HEK293 (cell line): ENCODE measurements at regions not wholly inside any gene's neighbourhood (a gene's known extent, or its start where the extent isn't known, plus 50 kb on each side); places are given as distances from the start of the nearest gene placed in this dataset.

Experiments
- CTCF ChIA-PET: fragments of 350-600 bp; formaldehyde crosslinking; extraction: SDS; loops from one replicate; lab custom pipeline; 2021; ENCODE audit warnings: antibody characterized with exemption; lab: Yijun Ruan, JAX
- POLR2A ChIA-PET: fragments of 300-600 bp; formaldehyde crosslinking; extraction: SDS; loops from one replicate; lab custom pipeline; 2020; ENCODE audit warnings: antibody characterized with exemption, inconsistent platforms; lab: Yijun Ruan, JAX
- H3K27ac ChIP-seq: fragments of 200-500 bp; sonication (Bioruptor generic); 2 replicates; pipeline ENCODE4 v1.5.1; 2014; ENCODE audit warnings: low read depth, low read length, control low read depth, inconsistent platforms; ENCODE audit errors: extremely low read depth
- H3K36me3 ChIP-seq, 2 experiments: fragments of 200-500 bp in 1 of 2; sonication (Bioruptor generic) in 1 of 2; 1 replicate in 1 of 2; 2 replicates in 1 of 2; pipeline ENCODE4 v1.5.1; 2014 to 2017; ENCODE audit warnings: inconsistent platforms in 2 of 2, low read length in 2 of 2; ENCODE audit not compliant: control insufficient read depth in 2 of 2, insufficient read depth in 1 of 2
- H3K4me1 ChIP-seq: fragments of 200-500 bp; sonication (Bioruptor generic); 2 replicates; pipeline ENCODE4 v1.5.1; 2014; ENCODE audit warnings: mild to moderate bottlenecking, low read length, inconsistent platforms; ENCODE audit not compliant: control insufficient read depth, insufficient read depth
- H3K4me3 ChIP-seq: 2 replicates; pipeline ENCODE4 v1.5.1; 2011; ENCODE audit warnings: low read depth, mild to moderate bottlenecking, control low read depth, low read length, moderate library complexity
- H3K9me3 ChIP-seq: fragments of 200-500 bp; sonication (Bioruptor generic); 2 replicates; pipeline ENCODE4 v1.5.1; 2014; ENCODE audit warnings: low read depth, low read length, inconsistent platforms; ENCODE audit not compliant: control insufficient read depth, insufficient read depth
- PATZ1 ChIP-seq: fragments of 450-650 bp; formaldehyde crosslinking; IDR thresholded peaks from 2 replicates; pipeline ENCODE4 v1.5.1; 2016; ENCODE audit warnings: missing biosample characterization, missing genetic modification characterization
- SCRT2 ChIP-seq: fragments of 450-650 bp; formaldehyde crosslinking; IDR thresholded peaks from 2 replicates; pipeline ENCODE4 v1.5.1; 2016; ENCODE audit warnings: missing biosample characterization, missing genetic modification characterization
- ZBTB10 ChIP-seq: fragments of 450-650 bp; formaldehyde crosslinking; IDR thresholded peaks from 2 replicates; pipeline ENCODE4 v1.5.1; 2016; ENCODE audit warnings: missing biosample characterization, missing genetic modification characterization
- ZBTB20 ChIP-seq: fragments of 450-650 bp; formaldehyde crosslinking; IDR thresholded peaks from 2 replicates; pipeline ENCODE4 v1.5.1; 2016; ENCODE audit warnings: missing biosample characterization, missing genetic modification characterization
- ZNF121 ChIP-seq: fragments of 450-650 bp; formaldehyde crosslinking; IDR thresholded peaks from 2 replicates; pipeline ENCODE4 v1.5.1; 2016; ENCODE audit warnings: missing biosample characterization, missing genetic modification characterization
- ZNF221 ChIP-seq: fragments of 450-650 bp; formaldehyde crosslinking; IDR thresholded peaks from 2 replicates; pipeline ENCODE4 v1.5.1; 2017; ENCODE audit warnings: missing biosample characterization, missing genetic modification characterization, borderline replicate concordance
- ZNF24 ChIP-seq: fragments of 450-650 bp; formaldehyde crosslinking; IDR thresholded peaks from 2 replicates; pipeline ENCODE4 v1.5.1; 2016; ENCODE audit warnings: missing biosample characterization, missing genetic modification characterization
- ZNF433 ChIP-seq: fragments of 450-650 bp; formaldehyde crosslinking; IDR thresholded peaks from 2 replicates; pipeline ENCODE4 v1.5.1; 2016; ENCODE audit warnings: missing biosample characterization, missing genetic modification characterization, low read depth
- ZNF514 ChIP-seq: fragments of 450-650 bp; formaldehyde crosslinking; IDR thresholded peaks from 2 replicates; pipeline ENCODE4 v1.5.1; 2016; ENCODE audit warnings: missing biosample characterization, missing genetic modification characterization
- ZNF548 ChIP-seq: fragments of 450-650 bp; formaldehyde crosslinking; IDR thresholded peaks from 2 replicates; pipeline ENCODE4 v1.5.1; 2016; ENCODE audit warnings: missing biosample characterization, missing genetic modification characterization
- ZNF561 ChIP-seq: fragments of 450-650 bp; IDR thresholded peaks from 2 replicates; pipeline ENCODE4 v1.5.1; 2018; ENCODE audit warnings: missing biosample characterization, missing genetic modification characterization, borderline replicate concordance
- ZNF610 ChIP-seq: fragments of 450-650 bp; formaldehyde crosslinking; IDR thresholded peaks from 2 replicates; pipeline ENCODE4 v1.5.1; 2016; ENCODE audit warnings: missing biosample characterization, missing genetic modification characterization, borderline replicate concordance
- ZNF76 ChIP-seq: fragments of 450-650 bp; formaldehyde crosslinking; IDR thresholded peaks from 2 replicates; pipeline ENCODE4; 2016; ENCODE audit warnings: low read depth, missing biosample characterization, missing genetic modification characterization, borderline replicate concordance
- ZNF791 ChIP-seq: fragments of 450-650 bp; formaldehyde crosslinking; IDR thresholded peaks from 2 replicates; pipeline ENCODE4 v1.5.1; 2016; ENCODE audit warnings: missing biosample characterization, missing genetic modification characterization
- ZNF792 ChIP-seq: fragments of 450-650 bp; formaldehyde crosslinking; IDR thresholded peaks from 2 replicates; pipeline ENCODE4 v1.5.1; 2016; ENCODE audit warnings: missing biosample characterization, missing genetic modification characterization
- ZNF837 ChIP-seq: fragments of 450-650 bp; formaldehyde crosslinking; IDR thresholded peaks from 2 replicates; pipeline ENCODE4 v1.5.1; 2016; ENCODE audit warnings: missing biosample characterization, missing genetic modification characterization
- ZXDB ChIP-seq: fragments of 450-650 bp; formaldehyde crosslinking; IDR thresholded peaks from 2 replicates; pipeline ENCODE4 v1.5.1; 2016; ENCODE audit warnings: missing biosample characterization, missing genetic modification characterization
- TF ChIP-seq, protein P1 (sequence below): fragments of 450-650 bp; formaldehyde crosslinking; IDR thresholded peaks from 2 replicates; pipeline ENCODE4 v1.5.1; 2016; ENCODE audit warnings: missing biosample characterization, missing genetic modification characterization
- TF ChIP-seq, protein P2 (sequence below): fragments of 450-650 bp; formaldehyde crosslinking; IDR thresholded peaks from 2 replicates; pipeline ENCODE4 v1.5.1; 2016; ENCODE audit warnings: missing biosample characterization, missing genetic modification characterization
- TF ChIP-seq, protein P3 (sequence below): fragments of 450-650 bp; formaldehyde crosslinking; IDR thresholded peaks from 2 replicates; pipeline ENCODE4 v1.5.0; 2017; ENCODE audit warnings: missing biosample characterization, missing genetic modification characterization, borderline replicate concordance

GRCh38 chr6:139508576-139508975 is 134.1 kb upstream of the CITED2 start (continued):
- no peak for TF ChIP-seq ZBTB10 (tag by site-specific recombination)
- TF ChIP-seq ZNF792 (tag by site-specific recombination) = no peak
- TF ChIP-seq ZNF837 (tag by site-specific recombination) = no peak
- no peak for TF ChIP-seq PATZ1 (tag by site-specific recombination)
- TF ChIP-seq ZNF610 (tag by site-specific recombination) = no peak

DNA sequence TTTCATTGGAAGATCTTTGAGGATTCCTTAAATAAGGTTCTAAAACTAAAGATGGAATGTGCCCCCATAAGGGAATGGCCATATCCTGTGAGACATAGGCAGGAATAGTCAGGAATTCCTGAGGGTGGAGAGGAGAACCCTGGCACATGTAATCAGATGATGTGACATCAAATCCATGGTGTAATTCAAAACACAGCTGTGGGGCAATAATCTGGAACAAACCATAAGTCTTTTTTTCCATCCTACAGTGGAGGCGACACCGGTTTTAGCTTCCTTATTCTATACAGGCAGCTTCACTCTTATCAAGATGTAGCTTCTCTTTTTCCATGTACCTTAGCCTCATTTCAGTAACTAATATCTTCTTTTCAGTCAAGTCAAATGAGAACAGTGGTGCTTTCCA is 133.6 kb upstream of the CITED2 start:
- ChIA-PET POLR2A (interaction anchor here (0.6 to 0.9 kb wide), 2 partner anchors 37 to 134 kb away, joined by 3 read pairs; partner anchors contain the start of gene CITED2), CTCF (interaction anchor here (0.6 to 0.8 kb wide), 2 partner anchors 10 to 86 kb away, joined by 5 read pairs; no protein-coding TSS in a partner anchor)
- TF ChIP-seq ZNF221 (tag by site-specific recombination) (no peak), ZXDB (tag by site-specific recombination) (no peak), ZNF514 (no peak), SCRT2 (tag by site-specific recombination) (no peak), ZNF791 (tag by site-specific recombination) (no peak), ZNF433 (no peak), ZNF76 (tag by site-specific recombination) (no peak), ZNF561 (no peak), ZBTB20 (tag by site-specific recombination) (0 out of 2 replicates have a peak, but pooled peaks have one; percentile 17), ZNF121 (tag by site-specific recombination) (no peak), ZNF548 (no peak), ZNF24 (tag by site-specific recombination) (no peak)
- TF ChIP-seq, protein P1, sequence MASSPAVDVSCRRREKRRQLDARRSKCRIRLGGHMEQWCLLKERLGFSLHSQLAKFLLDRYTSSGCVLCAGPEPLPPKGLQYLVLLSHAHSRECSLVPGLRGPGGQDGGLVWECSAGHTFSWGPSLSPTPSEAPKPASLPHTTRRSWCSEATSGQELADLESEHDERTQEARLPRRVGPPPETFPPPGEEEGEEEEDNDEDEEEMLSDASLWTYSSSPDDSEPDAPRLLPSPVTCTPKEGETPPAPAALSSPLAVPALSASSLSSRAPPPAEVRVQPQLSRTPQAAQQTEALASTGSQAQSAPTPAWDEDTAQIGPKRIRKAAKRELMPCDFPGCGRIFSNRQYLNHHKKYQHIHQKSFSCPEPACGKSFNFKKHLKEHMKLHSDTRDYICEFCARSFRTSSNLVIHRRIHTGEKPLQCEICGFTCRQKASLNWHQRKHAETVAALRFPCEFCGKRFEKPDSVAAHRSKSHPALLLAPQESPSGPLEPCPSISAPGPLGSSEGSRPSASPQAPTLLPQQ (tag by site-specific recombination) = no peak
- TF ChIP-seq, protein P2, sequence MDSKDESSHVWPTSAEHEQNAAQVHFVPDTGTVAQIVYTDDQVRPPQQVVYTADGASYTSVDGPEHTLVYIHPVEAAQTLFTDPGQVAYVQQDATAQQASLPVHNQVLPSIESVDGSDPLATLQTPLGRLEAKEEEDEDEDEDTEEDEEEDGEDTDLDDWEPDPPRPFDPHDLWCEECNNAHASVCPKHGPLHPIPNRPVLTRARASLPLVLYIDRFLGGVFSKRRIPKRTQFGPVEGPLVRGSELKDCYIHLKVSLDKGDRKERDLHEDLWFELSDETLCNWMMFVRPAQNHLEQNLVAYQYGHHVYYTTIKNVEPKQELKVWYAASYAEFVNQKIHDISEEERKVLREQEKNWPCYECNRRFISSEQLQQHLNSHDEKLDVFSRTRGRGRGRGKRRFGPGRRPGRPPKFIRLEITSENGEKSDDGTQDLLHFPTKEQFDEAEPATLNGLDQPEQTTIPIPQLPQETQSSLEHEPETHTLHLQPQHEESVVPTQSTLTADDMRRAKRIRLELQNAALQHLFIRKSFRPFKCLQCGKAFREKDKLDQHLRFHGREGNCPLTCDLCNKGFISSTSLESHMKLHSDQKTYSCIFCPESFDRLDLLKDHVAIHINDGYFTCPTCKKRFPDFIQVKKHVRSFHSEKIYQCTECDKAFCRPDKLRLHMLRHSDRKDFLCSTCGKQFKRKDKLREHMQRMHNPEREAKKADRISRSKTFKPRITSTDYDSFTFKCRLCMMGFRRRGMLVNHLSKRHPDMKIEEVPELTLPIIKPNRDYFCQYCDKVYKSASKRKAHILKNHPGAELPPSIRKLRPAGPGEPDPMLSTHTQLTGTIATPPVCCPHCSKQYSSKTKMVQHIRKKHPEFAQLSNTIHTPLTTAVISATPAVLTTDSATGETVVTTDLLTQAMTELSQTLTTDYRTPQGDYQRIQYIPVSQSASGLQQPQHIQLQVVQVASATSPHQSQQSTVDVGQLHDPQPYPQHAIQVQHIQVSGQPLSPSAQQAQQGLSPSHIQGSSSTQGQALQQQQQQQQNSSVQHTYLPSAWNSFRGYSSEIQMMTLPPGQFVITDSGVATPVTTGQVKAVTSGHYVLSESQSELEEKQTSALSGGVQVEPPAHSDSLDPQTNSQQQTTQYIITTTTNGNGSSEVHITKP (tag by site-specific recombination) = peak; percentile 55
- TF ChIP-seq, protein P3, sequence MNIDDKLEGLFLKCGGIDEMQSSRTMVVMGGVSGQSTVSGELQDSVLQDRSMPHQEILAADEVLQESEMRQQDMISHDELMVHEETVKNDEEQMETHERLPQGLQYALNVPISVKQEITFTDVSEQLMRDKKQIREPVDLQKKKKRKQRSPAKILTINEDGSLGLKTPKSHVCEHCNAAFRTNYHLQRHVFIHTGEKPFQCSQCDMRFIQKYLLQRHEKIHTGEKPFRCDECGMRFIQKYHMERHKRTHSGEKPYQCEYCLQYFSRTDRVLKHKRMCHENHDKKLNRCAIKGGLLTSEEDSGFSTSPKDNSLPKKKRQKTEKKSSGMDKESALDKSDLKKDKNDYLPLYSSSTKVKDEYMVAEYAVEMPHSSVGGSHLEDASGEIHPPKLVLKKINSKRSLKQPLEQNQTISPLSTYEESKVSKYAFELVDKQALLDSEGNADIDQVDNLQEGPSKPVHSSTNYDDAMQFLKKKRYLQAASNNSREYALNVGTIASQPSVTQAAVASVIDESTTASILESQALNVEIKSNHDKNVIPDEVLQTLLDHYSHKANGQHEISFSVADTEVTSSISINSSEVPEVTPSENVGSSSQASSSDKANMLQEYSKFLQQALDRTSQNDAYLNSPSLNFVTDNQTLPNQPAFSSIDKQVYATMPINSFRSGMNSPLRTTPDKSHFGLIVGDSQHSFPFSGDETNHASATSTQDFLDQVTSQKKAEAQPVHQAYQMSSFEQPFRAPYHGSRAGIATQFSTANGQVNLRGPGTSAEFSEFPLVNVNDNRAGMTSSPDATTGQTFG (tag by site-specific recombination) = no peak
- Histone ChIP-seq H3K9me3 (no peaks in the 10 kb centered on the region), H3K4me3 (no peak overlapping the region), H3K27ac (no peak overlapping the region), H3K4me1 (no peaks in the 10 kb centered on the region), H3K36me3 (no peaks in the 10 kb centered on the region)
